ENCODE measurements at regions not wholly inside any gene's neighbourhood (a gene's known extent, or its start where the extent isn't known, plus 50 kb on each side); places are given as distances from the start of the nearest gene placed in this dataset.

DNA sequence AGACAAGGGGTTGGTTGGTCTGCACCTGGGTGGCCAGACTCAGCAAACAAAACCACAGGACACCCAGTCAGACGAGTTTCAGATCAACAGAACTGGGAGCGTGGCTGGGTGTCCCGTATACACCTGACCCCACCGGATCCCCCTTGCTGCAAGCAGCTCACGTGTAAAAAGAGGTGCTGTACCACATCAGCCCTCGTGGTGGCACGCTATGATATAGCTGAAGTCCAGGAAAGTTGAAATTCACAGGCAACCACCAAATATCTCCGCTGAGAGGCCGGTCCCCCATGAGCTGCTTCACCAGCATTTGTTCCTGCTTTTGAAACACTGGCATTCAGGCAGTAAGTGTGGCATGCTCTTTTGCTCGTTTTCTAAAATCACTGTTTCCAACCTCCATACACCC lies 92.3 kb downstream of the TUBA3C start:
- no peak for TF ChIP-seq POLR2A (IDR thresholded peaks at IDR 0.05)
- TF ChIP-seq, protein P1, sequence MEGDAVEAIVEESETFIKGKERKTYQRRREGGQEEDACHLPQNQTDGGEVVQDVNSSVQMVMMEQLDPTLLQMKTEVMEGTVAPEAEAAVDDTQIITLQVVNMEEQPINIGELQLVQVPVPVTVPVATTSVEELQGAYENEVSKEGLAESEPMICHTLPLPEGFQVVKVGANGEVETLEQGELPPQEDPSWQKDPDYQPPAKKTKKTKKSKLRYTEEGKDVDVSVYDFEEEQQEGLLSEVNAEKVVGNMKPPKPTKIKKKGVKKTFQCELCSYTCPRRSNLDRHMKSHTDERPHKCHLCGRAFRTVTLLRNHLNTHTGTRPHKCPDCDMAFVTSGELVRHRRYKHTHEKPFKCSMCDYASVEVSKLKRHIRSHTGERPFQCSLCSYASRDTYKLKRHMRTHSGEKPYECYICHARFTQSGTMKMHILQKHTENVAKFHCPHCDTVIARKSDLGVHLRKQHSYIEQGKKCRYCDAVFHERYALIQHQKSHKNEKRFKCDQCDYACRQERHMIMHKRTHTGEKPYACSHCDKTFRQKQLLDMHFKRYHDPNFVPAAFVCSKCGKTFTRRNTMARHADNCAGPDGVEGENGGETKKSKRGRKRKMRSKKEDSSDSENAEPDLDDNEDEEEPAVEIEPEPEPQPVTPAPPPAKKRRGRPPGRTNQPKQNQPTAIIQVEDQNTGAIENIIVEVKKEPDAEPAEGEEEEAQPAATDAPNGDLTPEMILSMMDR (IDR thresholded peaks at IDR 0.05) = peak in 3 of 6 experiments; percentile 3 to 38 (median 20)
